Colon (tissue), 2 donors: ENCODE measurements at regions not wholly inside any gene's neighbourhood (a gene's known extent, or its start where the extent isn't known, plus 50 kb on each side); places are given as distances from the start of the nearest gene placed in this dataset.

Experiments used
- FAIRE-seq: peaks from 2 replicates; lab custom pipeline; 2012; peaks lifted over from hg19 to GRCh38; lab: Jason Lieb, UNC
- donor health status: control.
- donor health status: control.

DNA sequence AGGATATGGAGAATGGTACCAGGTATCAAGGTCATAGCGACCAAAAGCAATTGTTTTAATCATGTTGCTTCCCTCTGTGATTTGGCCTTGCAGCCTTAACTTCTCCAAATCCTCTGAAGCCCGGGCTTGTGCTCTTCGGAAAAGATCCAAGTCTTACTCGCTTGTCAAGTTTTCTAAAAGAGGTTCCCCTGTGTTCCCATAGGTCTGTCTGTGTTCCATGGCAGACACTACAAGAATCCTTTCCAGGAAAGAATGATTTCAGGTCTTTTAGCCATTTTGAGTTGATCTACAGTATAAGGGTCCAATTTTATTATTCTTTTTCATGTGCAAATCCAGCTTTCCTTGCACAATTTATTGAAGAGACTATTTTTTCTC lies 710.6 kb upstream of the DIAPH2 start:
- no peak for FAIRE-seq

DNA sequence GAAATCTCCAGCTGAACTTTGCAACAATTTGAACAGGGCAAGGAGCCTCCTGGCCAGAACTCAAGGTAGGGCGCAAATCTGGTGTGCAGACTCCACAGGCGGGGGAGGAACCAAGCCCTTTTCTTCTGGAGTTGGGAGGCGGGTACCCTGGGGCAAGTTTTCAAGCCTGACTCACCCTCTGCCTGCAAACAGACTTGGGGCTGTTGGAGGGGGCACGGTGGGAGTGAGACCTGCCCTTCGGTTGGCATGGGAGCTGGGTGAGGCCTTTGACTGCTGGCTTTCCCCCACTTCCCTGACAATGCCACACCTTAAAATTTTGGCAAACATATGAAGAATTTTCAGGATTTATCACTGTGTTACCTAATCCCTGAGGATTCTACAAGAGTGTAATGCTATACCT lies 709.8 kb upstream of the DIAPH2 start:
- no peak for FAIRE-seq

DNA sequence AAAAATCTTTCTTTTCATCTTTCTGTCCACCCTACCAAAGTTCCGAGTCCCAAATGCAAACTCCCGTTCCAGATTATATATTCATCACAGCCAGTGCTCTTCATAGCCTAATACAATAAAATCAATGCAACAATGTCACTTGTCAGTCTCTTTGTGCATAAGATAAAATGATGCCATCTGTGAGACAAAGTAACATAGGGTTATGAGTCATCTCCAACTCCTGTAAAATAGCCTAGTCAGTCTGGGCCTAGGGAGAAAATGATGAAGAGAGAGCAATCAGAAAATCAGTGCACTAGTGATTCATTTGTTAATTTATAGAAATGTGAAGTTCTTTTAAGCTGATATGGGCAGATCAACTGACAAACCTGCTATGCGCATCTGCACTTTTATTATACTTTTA lies 689.1 kb upstream of the DIAPH2 start:
- FAIRE-seq = no peak

- no peak for FAIRE-seq
These were observed 688.3 kb upstream of the DIAPH2 start for GRCh38 chrX:95996294-95996693.

DNA sequence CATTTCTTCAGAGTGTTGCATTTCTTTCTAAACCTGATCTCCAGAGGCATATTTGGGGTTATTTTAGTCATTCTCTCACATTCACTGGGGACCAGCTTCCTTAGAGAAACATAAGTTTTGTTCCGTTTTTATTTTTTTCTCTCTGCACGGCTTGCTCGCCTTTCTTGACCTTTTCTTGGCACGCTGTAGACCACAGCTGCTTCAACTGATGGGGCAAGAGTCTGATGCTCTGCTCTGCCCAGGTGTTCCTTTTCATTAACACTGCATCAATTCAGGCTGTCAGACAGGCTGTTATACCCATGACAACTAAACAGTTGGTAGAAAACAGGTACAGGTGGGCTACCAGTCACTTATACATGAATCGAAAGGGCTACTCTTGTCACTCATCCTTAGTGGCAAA lies 682.2 kb upstream of the DIAPH2 start:
- no peak for FAIRE-seq

GRCh38 chrX:96004386-96004785 lies 680.3 kb upstream of the DIAPH2 start:
- FAIRE-seq = no peak

GRCh38 chrX:96006281-96006680 lies 678.4 kb upstream of the DIAPH2 start:
- no peak for FAIRE-seq

DNA sequence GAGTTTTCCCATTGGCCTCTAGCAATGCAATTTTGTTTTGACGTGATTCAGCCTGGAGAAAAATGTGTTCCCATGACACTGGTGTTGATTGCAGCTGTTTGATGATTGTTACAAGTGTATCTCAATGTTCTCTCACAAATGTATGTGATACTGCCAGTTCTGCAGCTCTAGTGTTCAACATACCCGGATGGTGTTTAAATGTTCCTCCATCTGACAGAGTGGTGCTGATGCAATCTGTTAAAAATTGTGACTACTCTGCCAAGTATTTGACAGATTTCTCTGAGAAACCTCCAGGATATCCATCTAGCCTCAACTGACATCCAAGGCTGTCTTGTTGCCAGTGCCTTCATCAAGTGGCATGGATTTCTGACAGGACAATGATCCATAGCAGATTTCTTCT lies 657.2 kb upstream of the DIAPH2 start:
- no peak for FAIRE-seq

- FAIRE-seq = no peak
These were observed 632.6 kb upstream of the DIAPH2 start for GRCh38 chrX:96052078-96052477.

- no peak for FAIRE-seq
These were observed 602.8 kb upstream of the DIAPH2 start for GRCh38 chrX:96081891-96082290.

DNA sequence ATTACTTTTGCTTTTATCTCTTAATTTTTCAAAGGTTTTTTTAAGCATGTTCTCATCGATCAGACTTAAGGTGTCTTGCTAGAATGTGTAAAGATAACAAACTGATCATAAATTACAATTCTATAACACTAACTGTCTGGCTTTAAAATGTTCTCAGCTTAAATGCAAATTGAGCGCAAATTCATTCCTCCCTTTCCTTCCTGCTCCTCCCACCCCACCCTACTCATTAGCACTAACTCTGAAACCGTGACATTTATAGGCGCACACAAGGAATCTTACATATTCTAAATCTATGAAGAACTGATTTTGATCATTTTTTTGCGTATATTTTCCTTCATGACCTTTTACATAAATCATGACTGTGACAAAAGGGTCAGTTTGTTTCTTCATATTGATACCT lies 590.0 kb upstream of the DIAPH2 start:
- no peak for FAIRE-seq

DNA sequence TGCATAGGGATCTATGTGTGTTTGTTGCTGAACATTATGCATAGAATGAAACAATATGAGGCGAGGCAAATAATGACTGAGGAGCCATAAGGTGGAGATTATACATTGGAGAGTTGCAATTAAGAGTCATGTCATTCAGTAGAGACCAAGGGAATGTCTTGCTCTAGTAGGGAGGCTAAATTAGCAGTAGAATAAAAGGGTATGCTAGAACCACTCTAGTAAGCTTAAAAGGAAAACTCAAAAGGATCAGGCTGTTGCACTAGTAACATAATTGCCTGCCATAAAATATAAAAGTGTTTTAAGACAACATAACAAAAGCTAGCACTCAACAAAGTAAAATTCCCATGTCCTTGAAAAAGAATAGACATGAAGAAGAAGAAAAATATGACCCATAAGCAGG lies 586.2 kb upstream of the DIAPH2 start:
- no peak for FAIRE-seq

GRCh38 chrX:96102997-96103396 lies 581.6 kb upstream of the DIAPH2 start:
- no peak for FAIRE-seq

DNA sequence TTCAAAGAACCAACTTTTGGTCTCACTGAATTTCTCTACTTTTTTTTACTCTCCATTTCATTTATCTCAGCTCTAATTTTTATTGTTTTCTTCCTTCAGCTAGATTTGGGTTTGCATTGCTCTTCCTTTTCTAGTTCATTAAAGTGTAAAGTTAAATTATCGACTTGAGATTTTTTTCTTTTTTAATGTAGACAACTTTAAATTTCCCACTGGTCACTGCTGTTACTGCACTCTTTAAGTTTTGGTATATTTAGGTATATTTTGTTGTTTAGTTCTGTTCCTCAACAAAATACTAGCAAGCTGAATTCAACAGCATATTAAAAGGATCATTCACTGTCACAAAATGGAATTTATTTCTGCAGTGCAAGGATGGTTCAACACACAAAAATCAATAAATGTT lies 572.0 kb upstream of the DIAPH2 start:
- no peak for FAIRE-seq

GRCh38 chrX:96126182-96126581 lies 558.5 kb upstream of the DIAPH2 start:
- FAIRE-seq = peak; percentile 60

- FAIRE-seq = peak; percentile 33
These were observed 556.6 kb upstream of the DIAPH2 start for GRCh38 chrX:96128058-96128457.

- no peak for FAIRE-seq
These were observed 543.8 kb upstream of the DIAPH2 start for GRCh38 chrX:96140796-96141195.

- FAIRE-seq = no peak
These were observed 537.0 kb upstream of the DIAPH2 start for GRCh38 chrX:96147681-96148080.

- no peak for FAIRE-seq
These were observed 514.0 kb upstream of the DIAPH2 start for GRCh38 chrX:96170626-96171025.

- no peak for FAIRE-seq
These were observed 507.7 kb upstream of the DIAPH2 start for GRCh38 chrX:96176921-96177320.

- FAIRE-seq = no peak
These were observed 503.0 kb upstream of the DIAPH2 start for GRCh38 chrX:96181605-96182004.

DNA sequence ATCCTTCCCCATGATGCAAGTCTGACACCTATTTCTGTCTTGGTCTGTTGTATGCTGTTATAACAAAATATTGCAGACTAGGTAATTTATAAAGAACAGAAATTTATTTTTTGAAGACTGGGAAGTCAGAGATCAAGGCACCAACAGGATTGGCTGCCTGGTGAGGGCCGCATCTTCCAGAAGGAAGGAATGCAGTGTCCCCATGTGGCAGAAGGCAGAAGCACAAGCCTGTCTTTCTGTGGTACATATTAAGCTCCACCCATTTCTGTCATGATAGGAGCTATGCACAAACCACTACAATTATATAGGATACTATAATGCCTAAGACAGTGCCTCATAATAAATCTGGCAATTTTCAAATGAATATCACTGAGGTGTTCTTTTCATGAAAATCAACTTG lies 502.3 kb upstream of the DIAPH2 start:
- FAIRE-seq = peak; percentile 84

DNA sequence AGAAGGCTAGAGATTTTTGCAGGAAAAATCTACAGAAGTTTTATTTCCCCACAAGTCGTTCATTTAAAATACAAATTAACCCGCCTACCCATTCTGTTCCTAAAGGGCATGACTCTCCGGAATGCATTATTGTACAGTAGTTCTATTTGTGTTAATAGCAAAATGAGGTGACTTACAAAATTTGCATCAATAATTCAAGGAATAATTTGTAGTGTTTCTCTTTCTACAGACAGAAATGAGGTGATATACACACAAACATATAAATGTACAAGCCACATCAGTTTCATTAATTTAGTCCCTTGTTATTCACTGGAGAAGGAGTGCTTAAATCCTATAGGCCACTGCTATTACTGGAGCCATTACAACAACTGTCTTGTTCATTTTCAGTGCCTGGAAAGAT lies 501.3 kb upstream of the DIAPH2 start:
- FAIRE-seq = no peak

DNA sequence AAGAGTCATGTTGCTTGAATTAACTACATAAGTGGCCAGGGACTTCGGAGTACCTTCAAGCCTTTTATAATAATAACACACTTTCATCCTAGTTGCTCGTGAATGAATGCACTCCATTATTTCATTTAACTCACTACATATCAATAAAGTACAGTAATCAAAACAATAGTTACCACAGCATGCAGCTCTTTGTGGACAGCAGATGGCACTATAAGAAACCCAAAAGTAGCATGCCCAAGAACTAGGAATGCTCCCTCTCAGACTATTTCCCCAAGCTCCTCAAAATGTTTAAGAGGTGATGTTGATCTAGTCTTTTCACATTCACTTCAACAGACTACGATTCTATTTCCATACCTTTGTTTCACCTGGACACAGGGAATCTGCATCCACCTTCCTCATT lies 500.8 kb upstream of the DIAPH2 start:
- FAIRE-seq = no peak

- peak; percentile 81 for FAIRE-seq
These were observed 479.7 kb upstream of the DIAPH2 start for GRCh38 chrX:96204928-96205327.
